22Rv1 (cell line): ENCODE measurements at regions not wholly inside any gene's neighbourhood (a gene's known extent, or its start where the extent isn't known, plus 50 kb on each side); places are given as distances from the start of the nearest gene placed in this dataset.

Experiments
- ZFX ChIP-seq: fragments of 450-650 bp; IDR thresholded peaks from 2 replicates; pipeline ENCODE4 v1.6.1; 2017; ENCODE audit warnings: antibody characterized with exemption, borderline replicate concordance
- TF ChIP-seq, protein P1 (sequence below): fragments of 450-650 bp; IDR thresholded peaks from 2 replicates; pipeline ENCODE4 v1.5.1; 2017; ENCODE audit warnings: mild to moderate bottlenecking

GRCh38 chr2:56474412-56475158 is 290.8 kb downstream of the CCDC85A start:
- TF ChIP-seq, protein P1, sequence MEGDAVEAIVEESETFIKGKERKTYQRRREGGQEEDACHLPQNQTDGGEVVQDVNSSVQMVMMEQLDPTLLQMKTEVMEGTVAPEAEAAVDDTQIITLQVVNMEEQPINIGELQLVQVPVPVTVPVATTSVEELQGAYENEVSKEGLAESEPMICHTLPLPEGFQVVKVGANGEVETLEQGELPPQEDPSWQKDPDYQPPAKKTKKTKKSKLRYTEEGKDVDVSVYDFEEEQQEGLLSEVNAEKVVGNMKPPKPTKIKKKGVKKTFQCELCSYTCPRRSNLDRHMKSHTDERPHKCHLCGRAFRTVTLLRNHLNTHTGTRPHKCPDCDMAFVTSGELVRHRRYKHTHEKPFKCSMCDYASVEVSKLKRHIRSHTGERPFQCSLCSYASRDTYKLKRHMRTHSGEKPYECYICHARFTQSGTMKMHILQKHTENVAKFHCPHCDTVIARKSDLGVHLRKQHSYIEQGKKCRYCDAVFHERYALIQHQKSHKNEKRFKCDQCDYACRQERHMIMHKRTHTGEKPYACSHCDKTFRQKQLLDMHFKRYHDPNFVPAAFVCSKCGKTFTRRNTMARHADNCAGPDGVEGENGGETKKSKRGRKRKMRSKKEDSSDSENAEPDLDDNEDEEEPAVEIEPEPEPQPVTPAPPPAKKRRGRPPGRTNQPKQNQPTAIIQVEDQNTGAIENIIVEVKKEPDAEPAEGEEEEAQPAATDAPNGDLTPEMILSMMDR, result no peak
- TF ChIP-seq ZFX, result no peak
